Activated CD4-positive, alpha-beta T cell treated with anti-CD3 and anti-CD28 coated beads, Interleukin-2, Interleukin-6, amounts not matched to agents 100 ng/mL and 50 ng/mL, durations not matched to agents 16 hours and 8 hours (primary cell): ENCODE measurements at regions not wholly inside any gene's neighbourhood (a gene's known extent, or its start where the extent isn't known, plus 50 kb on each side); places are given as distances from the start of the nearest gene placed in this dataset.

Experiments
- DNase-seq: peaks from one replicate; pipeline ENCODE4 v3.0.0-alpha.2; 2020

DNA sequence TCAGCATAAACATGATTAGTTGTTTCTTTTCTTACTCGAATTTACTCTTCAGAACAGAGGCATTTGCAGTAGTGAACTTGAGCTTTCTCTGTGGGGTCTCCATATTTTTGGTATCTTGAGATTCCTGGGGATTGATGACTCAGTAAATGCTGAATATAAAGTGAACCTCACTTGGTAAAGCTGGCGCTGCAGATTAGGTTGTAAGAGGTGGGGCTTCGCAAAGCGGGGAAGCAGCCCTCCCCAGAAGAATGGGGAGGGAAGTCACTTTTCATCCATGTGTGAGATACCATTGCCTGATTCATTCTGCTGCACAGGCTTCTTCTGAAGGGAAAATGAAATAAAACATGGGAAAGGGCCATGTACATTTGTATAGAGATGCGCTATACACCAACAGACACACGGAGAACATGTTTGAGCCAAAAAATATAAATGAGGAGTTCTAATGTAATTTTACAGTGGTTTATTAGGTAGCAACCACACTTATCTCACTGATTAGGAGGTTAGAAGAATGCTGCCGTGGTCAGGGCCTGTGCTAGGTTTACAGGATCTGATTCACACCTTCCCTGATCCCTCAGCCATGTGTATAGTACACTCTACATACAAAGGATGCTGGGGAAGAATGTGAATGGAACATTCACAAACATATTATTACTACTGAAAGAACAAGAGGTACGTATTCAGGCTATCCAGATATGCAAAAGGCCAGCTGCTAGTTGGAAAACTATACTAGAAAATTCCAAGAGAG, 63.5 kb downstream of the DNTTIP2 start:
- no peak for DNase-seq

DNA sequence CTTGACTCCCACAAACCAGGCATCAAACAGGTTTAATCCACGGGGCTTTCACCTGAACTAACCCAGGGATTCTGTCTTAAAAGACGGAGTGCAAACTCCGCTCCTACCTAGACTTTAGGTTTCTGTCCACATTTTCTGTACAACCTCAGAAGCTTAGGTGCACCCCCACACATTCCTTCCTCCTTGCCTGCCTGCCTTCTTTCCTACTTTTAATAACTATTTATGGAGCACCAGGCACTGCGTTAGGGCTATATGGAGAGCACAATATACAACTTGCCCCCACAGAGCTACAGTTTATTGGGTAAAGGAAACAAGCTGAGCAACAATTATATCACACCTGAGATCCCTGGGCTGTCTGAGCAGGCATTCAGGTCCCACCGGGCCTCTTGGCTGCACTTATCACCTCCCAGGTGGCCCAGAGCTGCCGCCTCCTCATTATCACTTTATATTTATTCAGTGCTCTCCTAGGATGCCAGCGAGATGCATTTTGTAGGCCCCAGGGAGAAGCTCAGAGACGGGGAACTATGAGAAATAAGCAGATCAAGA, 64.1 kb downstream of the DNTTIP2 start:
- no peak for DNase-seq

DNA sequence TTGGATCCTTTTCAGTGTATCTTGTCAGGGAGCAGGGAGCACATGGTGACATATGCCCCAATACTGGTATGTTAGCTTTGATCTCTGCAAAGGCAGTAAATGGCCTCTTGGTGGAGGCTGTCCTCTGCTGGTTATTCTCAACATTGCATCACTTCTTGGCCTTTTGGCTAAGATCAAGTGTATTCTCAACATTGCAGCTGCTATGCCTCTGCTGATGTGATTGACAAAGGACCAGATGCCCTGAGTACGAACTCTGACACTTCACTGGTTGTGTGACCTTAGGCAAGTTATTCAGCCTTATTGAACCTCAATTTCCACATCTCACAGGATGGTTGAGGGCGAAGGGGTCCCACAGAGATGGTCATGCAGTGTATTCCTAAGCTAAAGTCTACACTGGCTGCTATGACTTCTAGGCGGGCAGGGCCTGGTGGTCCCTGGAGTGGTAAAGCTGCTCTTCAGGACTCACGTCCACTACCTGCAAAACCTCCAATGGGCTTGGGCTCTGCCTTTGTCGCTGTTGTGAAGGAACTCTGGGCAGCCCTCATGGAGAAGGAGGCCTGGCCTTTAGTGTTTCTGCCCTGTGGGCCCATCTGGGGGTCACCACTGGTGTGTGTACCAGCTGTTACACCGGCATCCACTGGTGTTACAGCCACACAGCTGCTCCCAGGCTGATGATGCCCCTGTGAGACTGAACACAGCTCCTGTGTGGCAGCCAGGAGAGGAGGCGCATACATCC, 64.8 kb downstream of the DNTTIP2 start:
- DNase-seq = peak; percentile 75

GRCh38 chr1:93813076-93813475, 65.9 kb downstream of the DNTTIP2 start:
- no peak for DNase-seq

- DNase-seq = no peak
Observed at GRCh38 chr1:93811326-93812065, 67.5 kb downstream of the DNTTIP2 start.

DNA sequence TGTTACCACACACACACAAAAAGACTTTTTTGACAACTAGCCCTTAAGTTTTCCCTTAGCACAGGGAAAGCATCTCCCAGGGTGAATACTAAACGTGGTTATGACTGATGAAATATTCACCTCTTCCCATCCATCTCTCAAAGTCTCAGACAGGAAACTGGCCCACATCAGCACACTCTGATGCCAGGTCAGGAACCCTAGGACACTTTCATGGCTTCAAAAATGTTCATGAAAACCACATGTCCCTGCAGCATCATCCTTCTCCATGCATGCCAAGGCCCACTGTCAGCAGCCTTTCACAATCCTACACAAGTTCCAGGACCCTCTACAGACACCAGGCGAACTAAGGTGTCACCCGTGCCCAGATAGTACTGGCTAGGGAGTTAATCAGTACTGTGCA, 68.7 kb downstream of the DNTTIP2 start:
- DNase-seq = no peak

GRCh38 chr1:93808871-93809270, 70.1 kb downstream of the DNTTIP2 start:
- no peak for DNase-seq

GRCh38 chr1:93807311-93807930, 71.6 kb downstream of the DNTTIP2 start:
- DNase-seq = no peak

DNA sequence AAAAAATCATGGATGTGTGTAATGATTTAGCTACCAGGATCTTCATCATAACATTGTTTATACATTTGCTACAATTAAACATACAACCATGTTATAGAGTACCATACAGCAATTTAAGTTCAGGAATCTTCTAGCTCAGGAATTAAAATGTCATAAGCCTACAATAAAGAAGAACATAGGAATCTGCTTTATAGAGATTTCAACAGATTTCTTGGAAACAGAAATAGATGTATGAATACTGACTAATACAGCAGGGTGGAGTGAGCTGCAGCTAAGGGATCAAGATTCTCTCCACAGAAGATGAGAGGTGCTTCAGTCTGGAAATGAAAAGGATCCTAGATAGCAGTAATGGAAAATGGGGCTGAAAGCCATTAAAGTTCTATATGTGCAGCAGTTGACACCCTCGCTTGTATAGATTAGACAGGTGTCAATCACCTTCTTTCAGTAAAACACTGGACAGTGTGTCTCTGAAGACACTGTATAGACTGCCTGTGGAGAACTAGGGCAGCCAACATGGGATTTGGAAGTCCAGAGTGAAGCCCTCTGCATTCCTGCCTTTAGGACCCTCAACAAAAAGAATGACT, 73.9 kb downstream of the DNTTIP2 start:
- DNase-seq = no peak

DNA sequence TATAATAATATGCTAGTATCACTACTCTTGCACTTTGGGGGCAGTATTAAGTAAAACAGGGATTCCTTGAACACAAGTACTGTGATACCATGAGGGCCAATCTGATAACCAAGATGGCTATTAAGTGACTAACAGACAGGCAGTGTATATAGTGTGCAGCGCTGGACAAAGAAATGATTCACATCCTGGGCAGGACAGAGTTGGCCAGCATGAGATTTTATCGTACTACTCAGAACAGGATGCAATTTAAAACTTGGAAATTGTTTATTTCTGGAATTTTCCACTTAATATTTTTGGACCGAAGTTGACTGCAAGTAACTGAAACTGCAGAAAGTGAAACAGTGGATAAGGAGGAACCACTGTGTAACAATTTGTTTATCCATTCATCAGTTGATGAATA, 74.6 kb downstream of the DNTTIP2 start:
- DNase-seq = no peak

DNA sequence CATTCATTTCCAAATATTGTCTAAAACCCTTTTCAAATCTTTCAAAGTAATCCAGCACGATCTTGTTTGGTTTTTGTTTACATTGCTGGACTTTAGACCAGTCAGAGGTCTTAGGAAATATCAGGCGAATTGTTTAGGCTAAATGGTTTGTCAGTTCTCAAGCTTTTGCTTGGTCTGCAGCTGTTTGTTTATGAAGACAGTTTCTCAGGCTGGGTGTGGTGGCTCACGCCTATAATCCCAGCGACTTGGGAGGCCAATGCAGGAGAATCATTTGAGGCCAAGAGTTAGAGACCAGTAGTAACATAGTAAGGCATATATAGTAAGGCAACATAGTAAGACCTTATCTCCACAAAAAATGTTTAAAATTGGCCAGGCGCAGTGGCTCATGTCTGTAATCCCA, 77.5 kb downstream of the DNTTIP2 start:
- DNase-seq = no peak

DNA sequence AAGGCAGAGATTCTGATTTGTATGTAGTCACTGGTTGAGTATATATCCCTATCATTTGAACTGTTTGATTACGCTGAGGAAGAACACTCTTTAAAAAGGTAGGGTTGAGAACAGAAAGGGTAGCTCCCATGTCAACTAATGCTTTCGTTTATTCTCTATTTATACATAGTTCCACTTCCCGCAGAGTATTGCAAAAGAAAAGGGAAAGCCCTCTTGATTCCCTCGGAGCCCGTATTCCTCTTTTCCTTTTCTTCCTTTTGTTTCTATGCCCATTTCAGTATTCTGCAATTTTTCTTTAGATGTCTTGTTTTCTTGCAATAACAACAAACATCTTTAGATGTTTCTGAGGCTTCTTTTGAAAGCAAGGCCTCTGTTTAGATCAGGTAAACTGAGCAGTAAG, 78.2 kb downstream of the DNTTIP2 start:
- no peak for DNase-seq

GRCh38 chr1:93798291-93798690, 80.7 kb downstream of the DNTTIP2 start:
- no peak for DNase-seq

DNA sequence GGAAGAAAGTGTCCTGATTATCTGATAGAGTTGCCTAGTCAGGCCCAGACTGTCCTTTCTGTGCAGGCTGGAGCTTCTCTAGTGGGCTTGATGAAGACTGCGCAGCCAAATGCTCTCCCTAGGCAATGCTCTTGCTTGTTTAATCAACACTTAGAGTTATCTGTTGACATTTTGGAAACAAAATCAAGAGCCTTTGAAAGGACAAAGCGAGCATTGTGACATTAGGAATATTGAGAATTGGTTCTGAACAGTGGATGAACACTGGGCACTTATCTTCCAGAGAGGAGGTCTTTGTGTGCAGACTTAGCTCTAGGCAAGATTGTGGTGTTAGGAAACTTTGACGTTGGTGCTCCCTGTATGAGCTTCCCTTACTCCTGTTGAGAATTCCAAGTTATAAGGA, 94.5 kb downstream of the DNTTIP2 start:
- DNase-seq = no peak

DNA sequence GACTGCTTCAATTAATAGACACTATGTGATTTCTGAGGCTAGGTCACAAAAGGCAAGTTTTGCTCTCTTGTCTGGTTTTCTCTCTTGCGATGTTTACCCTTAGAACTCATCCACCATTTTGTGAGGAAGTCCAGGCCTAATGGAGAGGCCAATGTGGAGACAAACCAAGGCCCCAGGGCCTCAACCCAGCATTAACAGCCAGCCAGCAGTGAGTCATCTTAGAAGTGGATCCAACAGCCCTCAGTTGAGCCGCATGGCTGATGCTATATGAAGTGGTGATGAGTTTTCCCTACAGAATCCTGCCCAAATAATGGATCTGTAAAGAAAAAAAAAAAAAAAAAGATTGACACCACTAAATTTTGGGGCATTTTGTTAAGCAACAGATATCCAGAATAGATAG, 95.1 kb downstream of the DNTTIP2 start:
- DNase-seq = no peak

DNA sequence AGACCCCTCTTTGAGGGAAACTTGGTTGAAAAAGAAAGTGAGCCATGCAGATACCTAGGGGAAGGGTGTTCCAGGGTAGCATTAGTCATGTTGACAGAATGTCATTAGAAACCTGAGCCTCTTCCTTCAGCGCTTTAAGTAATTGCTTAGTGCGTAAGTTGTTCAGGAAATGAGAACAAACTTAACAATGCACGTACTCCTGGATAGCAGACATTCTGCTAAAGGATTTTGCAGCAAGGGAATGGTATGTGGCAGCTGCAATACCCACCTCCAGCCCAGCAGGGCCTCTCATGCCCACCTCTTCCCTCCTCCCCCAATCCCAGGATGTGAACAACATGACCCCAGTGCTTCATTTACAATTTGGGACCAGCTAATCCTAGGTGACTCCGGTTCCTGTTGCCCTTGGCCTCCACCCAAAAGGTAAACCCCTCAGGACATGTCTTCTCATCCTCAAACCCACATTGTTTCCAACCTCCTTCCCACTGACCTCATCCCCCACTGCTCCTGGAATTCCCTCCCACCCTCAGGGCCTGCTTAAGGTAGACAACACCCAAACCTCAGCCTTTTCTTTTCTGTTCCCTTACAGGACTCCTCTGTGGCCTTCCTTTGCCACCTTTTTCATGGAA, 98.0 kb upstream of the BCAR3 start:
- no peak for DNase-seq

- DNase-seq = no peak
Observed at GRCh38 chr1:93778457-93778856, 96.8 kb upstream of the BCAR3 start.

- no peak for DNase-seq
Observed at GRCh38 chr1:93777255-93777654, 95.6 kb upstream of the BCAR3 start.

DNA sequence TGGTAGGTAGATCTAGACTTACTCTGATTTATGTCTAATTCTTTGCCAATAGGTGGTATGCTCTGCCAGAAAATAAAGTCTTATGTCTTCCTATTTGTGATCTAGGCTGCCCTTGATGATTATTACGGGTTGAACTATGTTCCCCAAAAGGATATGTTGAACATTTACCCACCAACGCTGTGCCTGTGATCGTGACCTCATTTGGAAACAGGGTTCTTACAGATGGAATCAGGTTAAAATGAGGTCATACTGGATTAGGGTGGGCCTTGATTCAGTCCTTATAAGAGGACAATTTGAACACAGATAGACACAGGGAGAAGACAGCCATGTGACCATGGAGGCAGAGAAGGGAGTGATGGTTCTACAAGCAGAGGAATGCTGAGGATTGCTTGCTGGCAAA, 95.1 kb upstream of the BCAR3 start:
- DNase-seq = no peak

DNA sequence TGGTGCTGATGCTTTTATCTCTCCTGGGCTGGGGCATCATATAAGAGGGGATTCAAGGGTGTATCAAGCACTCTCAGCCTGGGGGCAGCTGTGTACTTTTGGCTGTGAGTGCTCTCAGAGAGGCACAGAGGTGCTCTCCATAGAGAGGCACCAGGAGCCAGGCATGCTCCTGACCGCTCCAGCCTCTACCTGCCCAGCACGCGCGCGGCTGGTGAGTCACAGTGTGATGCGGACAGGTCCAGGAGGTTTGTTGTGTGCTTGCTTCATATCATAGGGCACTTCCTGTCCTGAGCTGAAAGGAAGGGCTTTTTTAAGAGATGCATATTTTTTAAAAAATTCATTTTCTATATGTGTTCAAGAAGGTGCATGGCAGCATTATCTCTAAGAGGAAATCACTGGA, 93.6 kb upstream of the BCAR3 start:
- DNase-seq = no peak

DNA sequence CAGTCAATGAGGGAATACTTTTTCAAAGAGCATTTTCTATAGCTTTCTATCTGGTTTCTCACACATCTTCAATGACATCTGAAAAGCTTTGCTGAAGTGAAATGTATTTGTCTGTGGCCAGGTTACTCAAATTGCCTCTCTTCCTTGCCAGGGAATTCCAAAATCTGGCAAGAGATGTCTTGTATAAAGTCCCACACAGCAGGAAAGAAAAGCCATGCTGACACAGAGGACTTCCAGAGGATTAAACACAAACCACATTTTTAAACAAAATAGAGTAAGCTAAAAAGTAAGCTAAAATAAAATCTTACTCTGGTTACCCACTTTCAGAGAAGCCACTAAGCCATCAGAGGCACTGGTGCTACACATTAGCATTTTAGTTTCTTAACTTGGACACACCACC, 93.1 kb upstream of the BCAR3 start:
- no peak for DNase-seq
